PC-3 (cell line): ENCODE measurements at regions not wholly inside any gene's neighbourhood (a gene's known extent, or its start where the extent isn't known, plus 50 kb on each side); places are given as distances from the start of the nearest gene placed in this dataset.

Experiments used
- ATAC-seq: fragments of 200-7000 bp; cut with Tn5 transposase; 2 replicates; pipeline ENCODE4 v1.9.1; 2020; ENCODE audit warnings: mild to moderate bottlenecking, moderate library complexity
- BruUV-seq: library from RNA; stranded (reverse); fragments of 400-500 nt; replicated peaks from 2 replicates; lab custom pipeline; 2021; lab: Mats Ljungman, UMichigan
- CTCF ChIA-PET: fragments of 300-600 bp; sonication (Branson Sonifier 250); formaldehyde crosslinking; loops from one replicate; lab custom pipeline; 2022; ENCODE audit warnings: antibody characterized with exemption; lab: Charles Lee
- POLR2A ChIA-PET: fragments of 300-600 bp; sonication (Branson Sonifier 250); formaldehyde crosslinking; loops from one replicate; lab custom pipeline; 2022; ENCODE audit warnings: antibody characterized with exemption; ENCODE audit not compliant: unreplicated experiment; lab: Charles Lee
- DNase-seq: peaks from one replicate; pipeline ENCODE4 v3.0.0-alpha.2; 2015
- H2AFZ ChIP-seq: fragments of 300-600 bp; sonication (generic); 2 replicates; pipeline ENCODE4 v1.6.0; 2016; ENCODE audit warnings: antibody characterized with exemption, low read length
- H3F3A ChIP-seq: fragments of 300-600 bp; sonication (generic); one replicate; pipeline ENCODE4 v1.6.0; 2017; ENCODE audit warnings: antibody characterized with exemption, low read length, control low read depth, mild to moderate bottlenecking; ENCODE audit not compliant: unreplicated experiment
- H3K27ac ChIP-seq: fragments of 300-600 bp; sonication (generic); 2 replicates; pipeline ENCODE4 v1.5.1; 2016; ENCODE audit warnings: mild to moderate bottlenecking, low read length
- H3K27me3 ChIP-seq: fragments of 300-600 bp; sonication (generic); 2 replicates; pipeline ENCODE4 v1.6.1; 2016; ENCODE audit warnings: low read length, mixed read lengths
- H3K36me3 ChIP-seq: fragments of 300-600 bp; sonication (generic); 2 replicates; pipeline ENCODE4 v1.6.1; 2016; ENCODE audit warnings: low read depth, mixed run types, low read length, mixed read lengths
- H3K4me1 ChIP-seq: fragments of 300-600 bp; sonication (generic); 2 replicates; pipeline ENCODE4 v1.5.1; 2016; ENCODE audit warnings: low read length; ENCODE audit not compliant: insufficient read depth
- H3K4me2 ChIP-seq: fragments of 300-600 bp; sonication (generic); 2 replicates; pipeline ENCODE4 v1.6.0; 2016; ENCODE audit warnings: low read length
- H3K4me3 ChIP-seq: fragments of 300-600 bp; sonication (generic); 2 replicates; pipeline ENCODE4 v1.5.1; 2016; ENCODE audit warnings: mild to moderate bottlenecking, low read length, mixed read lengths
- H3K79me2 ChIP-seq: fragments of 300-600 bp; sonication (generic); 2 replicates; pipeline ENCODE4 v1.6.1; 2017; ENCODE audit warnings: low read length, mixed read lengths
- H3K9ac ChIP-seq: fragments of 300-600 bp; sonication (generic); 2 replicates; pipeline ENCODE4 v1.6.0; 2016; ENCODE audit warnings: mild to moderate bottlenecking, low read length
- H3K9me2 ChIP-seq: fragments of 300-600 bp; sonication (generic); replicated peaks from 2 replicates; pipeline ENCODE4 v1.6.1; 2016; ENCODE audit warnings: mixed run types, low read length, mixed read lengths
- H3K9me3 ChIP-seq: fragments of 300-600 bp; sonication (generic); 2 replicates; pipeline ENCODE4 v1.6.1; 2016; ENCODE audit warnings: low read length, mixed read lengths
- H4K20me1 ChIP-seq: fragments of 300-600 bp; sonication (generic); 2 replicates; pipeline ENCODE4 v1.6.1; 2016; ENCODE audit warnings: low read length, mixed read lengths
- CTCF ChIP-seq: fragments of 300-600 bp; sonication (generic); conservative IDR thresholded peaks from 2 replicates; pipeline ENCODE4 v1.5.1; 2017; ENCODE audit warnings: antibody characterized with exemption, low read depth, mild to moderate bottlenecking, low read length
- EZH2 ChIP-seq: fragments of 300-600 bp; sonication (generic); IDR thresholded peaks from one replicate; pipeline ENCODE4 v1.6.1; 2017; ENCODE audit warnings: antibody characterized with exemption, mild to moderate bottlenecking, low read length; ENCODE audit not compliant: unreplicated experiment
- EZH2phosphoT487 ChIP-seq: fragments of 300-600 bp; sonication (generic); IDR thresholded peaks from 2 replicates; pipeline ENCODE4 v1.6.1; 2018; ENCODE audit warnings: mild to moderate bottlenecking, antibody characterized with exemption, low read length, borderline replicate concordance
- intact Hi-C: fragments of 100-400 bp; cut with micrococcal nuclease; formaldehyde crosslinking; loops from 2 replicates; pipeline ENCODE4 v1.9.0; 2023

GRCh38 chr2:211114826-211115455 lies 558.5 kb downstream of the CPS1 start:
- H3K79me2 ChIP-seq, result no peaks in the 10 kb centered on the region
- ATAC-seq (no peak), DNase-seq (no peak)
- H3K9me2 ChIP-seq, result no peaks in the 10 kb centered on the region
- H3F3A ChIP-seq, result no peaks in the 10 kb centered on the region
- no TSS peak for BruUV-seq
- H2AFZ ChIP-seq, result no peak overlapping the region
- H3K4me1 ChIP-seq, result peaks cover 36% of the 10 kb centered on the region
- no peak overlapping the region for H3K4me3 ChIP-seq
- H3K36me3 ChIP-seq, result no peaks in the 10 kb centered on the region
- H3K9ac ChIP-seq, result no peak overlapping the region
- no peaks in the 10 kb centered on the region for H3K9me3 ChIP-seq
- TF ChIP-seq EZH2, result no peak
- TF ChIP-seq CTCF, result no peak
- no peak for TF ChIP-seq EZH2phosphoT487
- no peaks in the 10 kb centered on the region for H3K27me3 ChIP-seq
- CTCF ChIA-PET, result no interaction called here
- no peak overlapping the region for H3K27ac ChIP-seq
- H3K4me2 ChIP-seq, result no peak overlapping the region
- no peaks in the 10 kb centered on the region for H4K20me1 ChIP-seq
- intact Hi-C loops, result no loop called here
- POLR2A ChIA-PET, result no interaction called here

GRCh38 chr2:211117026-211117425 lies 560.6 kb downstream of the CPS1 start:
- H3K9me3 ChIP-seq, result no peaks in the 10 kb centered on the region
- TF ChIP-seq EZH2 (no peak), EZH2phosphoT487 (no peak), CTCF (no peak)
- no peaks in the 10 kb centered on the region for H3K36me3 ChIP-seq
- H3K9me2 ChIP-seq, result no peaks in the 10 kb centered on the region
- H3K9ac ChIP-seq, result no peak overlapping the region
- ATAC-seq (peak; percentile 70), DNase-seq (peak; percentile 64)
- no peaks in the 10 kb centered on the region for H3K27me3 ChIP-seq
- no peak overlapping the region for H3K4me3 ChIP-seq
- H3K4me2 ChIP-seq, result peak overlapping the region; percentile 32
- ChIA-PET CTCF (interaction anchor here (0.5 to 1.0 kb wide), 3 partner anchors 20 to 41 kb away, joined by 3 to 4 read pairs (median 3); no protein-coding TSS in a partner anchor), POLR2A (no interaction called here)
- no peaks in the 10 kb centered on the region for H3F3A ChIP-seq
- no TSS peak for BruUV-seq
- no peaks in the 10 kb centered on the region for H4K20me1 ChIP-seq
- peaks cover 36% of the 10 kb centered on the region for H3K4me1 ChIP-seq
- H3K27ac ChIP-seq, result peak overlapping the region; percentile 35
- no peaks in the 10 kb centered on the region for H3K79me2 ChIP-seq
- intact Hi-C loops, result no loop called here
- peak overlapping the region; percentile 63 for H2AFZ ChIP-seq

GRCh38 chr2:211126256-211126655 lies 569.9 kb downstream of the CPS1 start:
- Histone ChIP-seq H3K27me3 (no peaks in the 10 kb centered on the region), H3K4me1 (peaks cover 8% of the 10 kb centered on the region), H3K9me2 (no peaks in the 10 kb centered on the region), H3K9me3 (no peaks in the 10 kb centered on the region), H3K79me2 (no peaks in the 10 kb centered on the region), H3K4me2 (no peak overlapping the region), H3F3A (no peaks in the 10 kb centered on the region), H3K9ac (no peak overlapping the region), H2AFZ (no peak overlapping the region), H3K36me3 (no peaks in the 10 kb centered on the region), H3K4me3 (no peak overlapping the region), H3K27ac (no peak overlapping the region), H4K20me1 (no peaks in the 10 kb centered on the region)
- CTCF ChIA-PET, result no interaction called here
- POLR2A ChIA-PET, result no interaction called here
- TF ChIP-seq CTCF (no peak), EZH2 (no peak), EZH2phosphoT487 (no peak)
- ATAC-seq, result no peak
- intact Hi-C loops, result no loop called here
- no peak for DNase-seq
- no TSS peak for BruUV-seq
